Upper lobe of left lung (tissue), 4 donors: ENCODE measurements at regions not wholly inside any gene's neighbourhood (a gene's known extent, or its start where the extent isn't known, plus 50 kb on each side); places are given as distances from the start of the nearest gene placed in this dataset.

Source experiments
- EP300 ChIP-seq, 4 donors: sonication (generic); formaldehyde crosslinking; IDR thresholded peaks; one replicate each; pipeline ENCODE4 v1.5.1; 2017; ENCODE audit warnings: antibody characterized with exemption in 4 of 4, control low read depth in 2 of 4
- POLR2AphosphoS5 ChIP-seq, 2 donors: sonication (generic); formaldehyde crosslinking; IDR thresholded peaks; one replicate each; pipeline ENCODE4 v1.5.1; 2017; ENCODE audit warnings: antibody characterized with exemption in 2 of 2
- TF ChIP-seq, protein P1 (sequence below), 6 experiments: fragments of 450-650 bp in 4 of 6; fragments of 200-600 bp in 2 of 6; sonication (generic) in 2 of 6; IDR thresholded peaks; one replicate each; pipeline ENCODE4 v1.5.1; 2016 to 2019; ENCODE audit warnings: antibody characterized with exemption in 6 of 6

DNA sequence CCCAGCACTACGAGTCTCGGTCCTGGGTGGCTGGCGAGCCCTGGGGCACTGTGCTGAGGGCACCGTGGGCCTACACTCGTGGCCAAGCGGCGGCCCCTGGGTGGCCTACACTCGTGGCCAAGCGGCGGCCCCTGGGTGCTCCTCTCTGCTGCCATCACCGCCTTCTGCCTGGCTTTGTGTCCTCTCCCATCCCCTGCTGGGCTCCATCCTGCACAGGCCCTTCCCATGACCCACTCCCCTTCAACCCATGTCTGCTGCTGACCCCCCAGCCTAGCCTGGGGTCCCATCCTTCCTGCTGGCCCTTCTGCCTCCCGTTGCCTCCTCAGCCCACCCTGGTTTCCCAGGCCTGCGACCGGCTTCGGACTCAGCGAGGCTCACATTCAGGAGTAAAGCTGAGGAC lies 87.4 kb upstream of the CLDN5 start:
- TF ChIP-seq, protein P1, sequence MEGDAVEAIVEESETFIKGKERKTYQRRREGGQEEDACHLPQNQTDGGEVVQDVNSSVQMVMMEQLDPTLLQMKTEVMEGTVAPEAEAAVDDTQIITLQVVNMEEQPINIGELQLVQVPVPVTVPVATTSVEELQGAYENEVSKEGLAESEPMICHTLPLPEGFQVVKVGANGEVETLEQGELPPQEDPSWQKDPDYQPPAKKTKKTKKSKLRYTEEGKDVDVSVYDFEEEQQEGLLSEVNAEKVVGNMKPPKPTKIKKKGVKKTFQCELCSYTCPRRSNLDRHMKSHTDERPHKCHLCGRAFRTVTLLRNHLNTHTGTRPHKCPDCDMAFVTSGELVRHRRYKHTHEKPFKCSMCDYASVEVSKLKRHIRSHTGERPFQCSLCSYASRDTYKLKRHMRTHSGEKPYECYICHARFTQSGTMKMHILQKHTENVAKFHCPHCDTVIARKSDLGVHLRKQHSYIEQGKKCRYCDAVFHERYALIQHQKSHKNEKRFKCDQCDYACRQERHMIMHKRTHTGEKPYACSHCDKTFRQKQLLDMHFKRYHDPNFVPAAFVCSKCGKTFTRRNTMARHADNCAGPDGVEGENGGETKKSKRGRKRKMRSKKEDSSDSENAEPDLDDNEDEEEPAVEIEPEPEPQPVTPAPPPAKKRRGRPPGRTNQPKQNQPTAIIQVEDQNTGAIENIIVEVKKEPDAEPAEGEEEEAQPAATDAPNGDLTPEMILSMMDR (IDR thresholded peaks at IDR 0.05): no peak
- no peak for TF ChIP-seq EP300 (IDR thresholded peaks at IDR 0.05)
- TF ChIP-seq POLR2AphosphoS5 (IDR thresholded peaks at IDR 0.05): no peak
